ENCODE measurements at regions not wholly inside any gene's neighbourhood (a gene's known extent, or its start where the extent isn't known, plus 50 kb on each side); places are given as distances from the start of the nearest gene placed in this dataset.

GRCh38 chr5:53424686-53425615 is 55.5 kb upstream of the FST start:
- intact Hi-C loops (cut with DNase I, micrococcal nuclease) = loop anchor here in 1 of 2 experiments (2.0 to 5.0 kb wide), 2 partner anchors 794 to 1062 kb away; no protein-coding TSS in a partner anchor
- ChIA-PET CTCF (interaction anchor here (0.6 kb wide), 1 partner anchor 14 kb away, joined by 4 read pairs; no protein-coding TSS in a partner anchor), POLR2A (no interaction called here)
- no peaks in the 10 kb centered on the region for H3K9me3 Mint-ChIP-seq (ENCODE audit: low read depth)
- no peaks in the 10 kb centered on the region for H3K4me1 Mint-ChIP-seq
- H3K4me3 Mint-ChIP-seq = no peak overlapping the region
- no peak for ATAC-seq
- peaks cover 14% of the 10 kb centered on the region for H3K27me3 Mint-ChIP-seq
- H3K27ac Mint-ChIP-seq = no peak overlapping the region
- no peaks in the 10 kb centered on the region for H3K36me3 Mint-ChIP-seq (ENCODE audit: low read depth)
- DNase-seq = no peak

DNA sequence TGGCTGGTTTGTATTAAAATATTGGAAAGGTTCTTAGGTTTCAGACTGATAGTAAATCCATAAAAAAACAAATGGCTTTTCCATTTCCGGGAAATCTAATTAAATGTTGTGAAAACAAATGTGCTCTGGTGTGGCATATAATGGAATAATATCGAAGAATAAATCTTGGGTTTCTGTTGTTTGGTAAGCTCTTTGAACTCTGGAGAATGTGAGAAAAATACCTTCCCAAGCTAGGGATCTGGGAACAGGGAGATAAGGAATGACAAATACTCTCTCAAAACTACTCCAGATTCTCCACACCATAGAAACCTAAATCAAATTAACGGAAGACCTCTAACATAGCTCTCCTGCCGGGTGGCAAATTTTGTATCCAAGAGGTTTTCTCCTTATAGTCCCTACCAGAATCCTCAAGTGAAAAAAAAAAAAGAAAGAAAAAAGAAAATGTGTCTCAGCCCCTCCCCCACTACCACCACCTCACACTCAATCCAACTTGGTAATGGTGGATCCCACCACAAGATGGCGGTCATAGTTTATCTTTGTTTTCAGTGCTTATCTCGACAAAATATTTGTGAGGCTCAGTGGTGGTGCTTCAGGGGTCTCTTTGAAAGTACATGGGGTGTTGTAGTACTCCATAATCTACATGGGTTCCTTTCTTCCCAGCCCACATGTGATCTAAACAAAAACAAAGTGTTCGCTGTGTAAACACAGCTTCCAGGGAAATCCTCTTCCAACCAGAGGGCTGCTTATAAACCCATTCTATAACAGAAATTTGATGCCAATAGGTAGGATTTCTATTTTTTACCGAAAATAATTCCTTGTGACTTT is 54.5 kb upstream of the FST start:
- Mint-ChIP-seq H3K9me3 (ENCODE audit: low read depth) (no peaks in the 10 kb centered on the region), H3K36me3 (ENCODE audit: low read depth) (no peaks in the 10 kb centered on the region), H3K4me1 (no peaks in the 10 kb centered on the region), H3K27ac (no peak overlapping the region), H3K27me3 (peaks cover 14% of the 10 kb centered on the region), H3K4me3 (no peak overlapping the region)
- POLR2A ChIA-PET = no interaction called here
- intact Hi-C loops (cut with DNase I, micrococcal nuclease) = loop anchor here (1.0 to 5.0 kb wide), 4 partner anchors 255 to 1061 kb away; no protein-coding TSS in a partner anchor
- ATAC-seq = no peak
- DNase-seq = peak; percentile 56
- CTCF ChIA-PET = interaction anchor here (0.6 to 1.3 kb wide), 3 partner anchors 11 to 804 kb away, joined by 3 to 4 read pairs (median 3); no protein-coding TSS in a partner anchor

DNA sequence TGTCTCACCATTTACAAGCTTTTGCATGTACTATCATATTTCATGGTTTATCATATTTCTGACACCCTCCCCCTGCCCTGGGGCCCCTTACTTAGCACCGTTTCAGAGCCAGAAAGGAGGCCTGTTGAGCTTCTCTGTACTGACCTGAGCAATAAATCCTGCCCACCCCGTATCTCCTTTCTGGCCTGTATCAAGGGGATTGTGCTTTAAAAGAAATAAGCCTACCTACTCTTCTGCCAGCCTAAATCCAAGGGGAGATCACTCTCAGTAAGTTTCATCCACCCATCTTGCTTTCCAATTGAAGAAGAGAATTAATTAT is 54.0 kb upstream of the FST start:
- no peak overlapping the region for H3K4me3 Mint-ChIP-seq
- CTCF ChIA-PET = interaction anchor here (0.7 to 1.3 kb wide), 3 partner anchors 11 to 957 kb away, joined by 3 read pairs; no protein-coding TSS in a partner anchor
- H3K27me3 Mint-ChIP-seq = peaks cover 14% of the 10 kb centered on the region
- DNase-seq (no peak), ATAC-seq (no peak)
- H3K36me3 Mint-ChIP-seq (ENCODE audit: low read depth) = no peaks in the 10 kb centered on the region
- H3K4me1 Mint-ChIP-seq = no peaks in the 10 kb centered on the region
- no peaks in the 10 kb centered on the region for H3K9me3 Mint-ChIP-seq (ENCODE audit: low read depth)
- intact Hi-C loops (cut with DNase I, micrococcal nuclease) = loop anchor here (1.0 to 5.0 kb wide), 4 partner anchors 256 to 1061 kb away; no protein-coding TSS in a partner anchor
- H3K27ac Mint-ChIP-seq = no peak overlapping the region
- POLR2A ChIA-PET = no interaction called here

GRCh38 chr5:53426878-53427277 is 53.6 kb upstream of the FST start:
- Mint-ChIP-seq H3K4me3 (no peak overlapping the region), H3K4me1 (no peaks in the 10 kb centered on the region), H3K27ac (no peak overlapping the region), H3K9me3 (ENCODE audit: low read depth) (no peaks in the 10 kb centered on the region), H3K36me3 (ENCODE audit: low read depth) (no peaks in the 10 kb centered on the region), H3K27me3 (peaks cover 14% of the 10 kb centered on the region)
- no peak for ATAC-seq
- ChIA-PET CTCF (interaction anchor here (0.7 to 1.3 kb wide), 4 partner anchors 10 to 957 kb away, joined by 3 to 6 read pairs (median 3); no protein-coding TSS in a partner anchor), POLR2A (no interaction called here)
- intact Hi-C loops (cut with DNase I, micrococcal nuclease) = loop anchor here (1.0 to 5.0 kb wide), 4 partner anchors 256 to 1060 kb away; no protein-coding TSS in a partner anchor
- no peak for DNase-seq

- DNase-seq (no peak), ATAC-seq (no peak)
- Mint-ChIP-seq H3K4me3 (no peak overlapping the region), H3K9me3 (ENCODE audit: low read depth) (no peaks in the 10 kb centered on the region), H3K27me3 (peaks cover 16% of the 10 kb centered on the region), H3K36me3 (ENCODE audit: low read depth) (no peaks in the 10 kb centered on the region), H3K27ac (no peak overlapping the region), H3K4me1 (no peaks in the 10 kb centered on the region)
- ChIA-PET CTCF (interaction anchor here (1.0 kb wide), 1 partner anchor 38 kb away, joined by 6 read pairs; no protein-coding TSS in a partner anchor), POLR2A (no interaction called here)
- intact Hi-C loops (cut with DNase I, micrococcal nuclease) = loop anchor here (2.0 to 5.0 kb wide), 3 partner anchors 257 to 1059 kb away; no protein-coding TSS in a partner anchor
Measured at GRCh38 chr5:53427965-53428364, 52.5 kb upstream of the FST start.

- no peak overlapping the region for H3K27ac Mint-ChIP-seq
- H3K4me3 Mint-ChIP-seq = no peak overlapping the region
- intact Hi-C loops (cut with DNase I, micrococcal nuclease) = loop anchor here in 1 of 2 experiments (5.0 kb wide), 1 partner anchor 1058 kb away; no protein-coding TSS in a partner anchor
- H3K27me3 Mint-ChIP-seq = peaks cover 8% of the 10 kb centered on the region
- H3K4me1 Mint-ChIP-seq = no peaks in the 10 kb centered on the region
- no peaks in the 10 kb centered on the region for H3K36me3 Mint-ChIP-seq (ENCODE audit: low read depth)
- ChIA-PET POLR2A (interaction anchor here (0.7 kb wide), 1 partner anchor 204 kb away, joined by 3 read pairs; no protein-coding TSS in a partner anchor), CTCF (no interaction called here)
- no peaks in the 10 kb centered on the region for H3K9me3 Mint-ChIP-seq (ENCODE audit: low read depth)
- DNase-seq = no peak
- no peak for ATAC-seq
Measured at GRCh38 chr5:53429706-53430105, 50.7 kb upstream of the FST start.

DNA sequence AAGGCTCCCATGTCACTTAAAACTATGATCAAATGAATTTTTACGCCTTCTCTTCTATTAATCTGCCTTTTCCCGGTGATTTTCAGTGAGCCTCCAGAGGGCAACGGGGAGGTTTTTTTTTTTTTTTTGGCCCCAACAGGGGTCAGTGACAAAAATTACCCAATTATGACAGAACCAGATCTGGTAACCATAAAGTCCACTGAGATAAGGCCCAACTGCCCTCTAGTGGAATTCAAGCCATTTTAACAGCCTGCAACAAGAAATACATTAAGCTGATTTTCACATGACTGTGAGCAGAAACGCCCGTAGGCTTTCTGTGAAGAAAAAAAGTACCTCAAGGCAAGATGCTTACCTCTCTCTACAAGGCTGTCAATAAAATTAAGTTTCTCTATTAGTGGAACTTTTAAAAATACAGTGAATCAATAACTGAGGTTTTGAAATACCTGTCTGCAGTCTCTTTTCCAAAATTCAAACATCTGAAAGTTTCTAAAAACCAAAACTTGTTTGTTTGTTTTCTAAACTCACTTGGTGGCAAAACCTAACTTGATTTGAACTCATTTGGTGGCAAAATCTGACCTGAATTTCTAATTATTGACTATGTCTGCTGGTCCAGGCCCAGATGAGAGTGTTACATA is 49.7 kb upstream of the FST start:
- ATAC-seq (no peak), DNase-seq (no peak)
- Mint-ChIP-seq H3K27me3 (peaks cover 6% of the 10 kb centered on the region), H3K4me3 (no peak overlapping the region), H3K36me3 (ENCODE audit: low read depth) (no peaks in the 10 kb centered on the region), H3K9me3 (ENCODE audit: low read depth) (no peaks in the 10 kb centered on the region), H3K4me1 (no peaks in the 10 kb centered on the region), H3K27ac (no peak overlapping the region)
- POLR2A ChIA-PET = no interaction called here
- CTCF ChIA-PET = interaction anchor here (0.7 kb wide), 1 partner anchor 265 kb away, joined by 3 read pairs; no protein-coding TSS in a partner anchor
- intact Hi-C loops (cut with DNase I, micrococcal nuclease) = no loop called here
